Activated T-cell treated with anti-CD3 and anti-CD28 coated beads, Interleukin-2, amount 50 U/mL, for 72 hours (primary cell): ENCODE measurements at regions not wholly inside any gene's neighbourhood (a gene's known extent, or its start where the extent isn't known, plus 50 kb on each side); places are given as distances from the start of the nearest gene placed in this dataset.

Experiments used
- ATAC-seq, 2 donors: fragments of 150-1000 bp; cut with Tn5 transposase; replicated peaks in 1 of 2; 2 replicates each; pipeline ENCODE4 v1.10.0; 2021; ENCODE audit warnings: moderate library complexity in 2 of 2, mild to moderate bottlenecking in 1 of 2
- DNase-seq, 2 donors: peaks; one replicate each; pipeline ENCODE4 v3.0.0; 2021 to 2022; ENCODE audit warnings: mixed read lengths in 1 of 2
- H3K27ac Mint-ChIP-seq: one replicate; pipeline ENCODE4 v1.8.0; 2022; ENCODE audit warnings: mild to moderate bottlenecking, moderate library complexity, mixed read lengths
- H3K27me3 Mint-ChIP-seq: one replicate; pipeline ENCODE4 v1.8.0; 2022; ENCODE audit warnings: low read depth, mixed read lengths
- H3K36me3 Mint-ChIP-seq, 2 donors: one replicate each; pipeline ENCODE4 v1.8.0; 2022; ENCODE audit warnings: mixed read lengths in 2 of 2, mild to moderate bottlenecking in 1 of 2; ENCODE audit not compliant: insufficient read depth in 2 of 2
- H3K4me1 Mint-ChIP-seq: one replicate; pipeline ENCODE4 v1.8.0; 2022; ENCODE audit warnings: low read depth, mixed read lengths
- H3K4me3 Mint-ChIP-seq, 2 donors: one replicate each; pipeline ENCODE4 v1.8.0; 2022; ENCODE audit warnings: mild to moderate bottlenecking in 2 of 2, mixed read lengths in 2 of 2, moderate library complexity in 2 of 2
- H3K9me3 Mint-ChIP-seq, 2 donors: one replicate each; pipeline ENCODE4 v1.8.0; 2022; ENCODE audit warnings: mixed read lengths in 2 of 2

DNA sequence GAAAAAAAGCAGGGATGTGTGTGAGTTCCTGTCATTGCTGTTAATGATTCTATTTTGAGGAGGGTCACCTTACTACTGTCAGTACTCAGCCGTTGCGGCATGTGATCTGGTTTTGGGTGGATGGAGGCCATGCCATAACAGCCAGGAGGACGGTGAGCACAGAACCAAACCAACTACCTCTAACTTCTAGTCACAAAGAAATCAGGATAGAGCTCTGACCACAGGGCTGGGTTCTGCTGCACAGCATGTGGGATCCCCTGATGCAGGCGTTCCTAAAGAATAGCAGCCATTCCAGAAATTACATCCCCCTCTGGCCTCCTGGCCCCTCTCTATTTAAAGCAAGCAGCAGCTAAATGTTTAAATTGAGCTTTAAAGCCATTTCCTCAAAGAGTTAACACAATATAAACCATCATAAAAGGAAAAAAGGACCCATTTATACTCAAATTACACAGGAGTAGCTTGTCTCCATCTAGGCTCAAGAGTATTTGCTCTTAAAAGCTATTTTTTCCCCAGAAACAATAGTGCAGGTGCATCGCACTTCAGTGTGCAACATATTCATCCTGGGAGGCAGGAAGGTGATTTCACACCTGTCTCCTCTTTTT lies 786.4 kb downstream of the RNF144A start:
- no peaks in the 10 kb centered on the region for H3K27me3 Mint-ChIP-seq
- H3K9me3 Mint-ChIP-seq: peaks cover 1 to 3% of the 10 kb centered on the region in 2 donors
- H3K27ac Mint-ChIP-seq: no peak overlapping the region
- peaks cover 20% of the 10 kb centered on the region for H3K4me1 Mint-ChIP-seq
- DNase-seq (no peak), ATAC-seq (no peak)
- H3K36me3 Mint-ChIP-seq: peaks cover 0 to 2% of the 10 kb centered on the region in 2 donors
- no peak overlapping the region for H3K4me3 Mint-ChIP-seq

DNA sequence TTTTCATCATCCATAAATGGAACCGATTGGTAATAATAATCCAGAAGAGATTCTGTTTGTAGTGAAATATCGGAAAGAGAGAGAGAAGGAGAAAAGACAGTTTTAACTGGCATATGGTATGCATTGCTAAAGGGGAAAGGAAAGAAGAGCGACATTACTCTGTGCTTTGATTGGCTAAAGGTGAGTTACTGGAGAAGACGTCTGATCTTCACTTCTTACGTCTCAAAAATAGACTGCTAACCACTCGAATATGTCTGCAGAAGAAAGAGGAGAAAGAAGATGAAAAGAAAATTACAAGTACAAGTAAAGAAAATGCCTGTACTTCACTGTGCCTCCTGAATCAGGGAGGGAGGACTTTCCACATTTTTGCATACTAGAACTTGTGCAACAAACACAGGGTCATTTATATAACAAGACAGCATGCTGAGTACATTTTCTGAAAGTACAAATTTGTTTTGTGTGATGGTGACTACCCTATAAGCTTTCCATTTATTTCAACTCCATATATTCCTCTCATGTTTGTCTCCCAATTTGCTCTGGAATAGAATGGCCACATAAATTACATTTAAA lies 787.2 kb downstream of the RNF144A start:
- no peak for ATAC-seq
- Mint-ChIP-seq H3K27ac (no peak overlapping the region), H3K9me3 (peaks cover 0 to 3% of the 10 kb centered on the region in 2 donors)

DNA sequence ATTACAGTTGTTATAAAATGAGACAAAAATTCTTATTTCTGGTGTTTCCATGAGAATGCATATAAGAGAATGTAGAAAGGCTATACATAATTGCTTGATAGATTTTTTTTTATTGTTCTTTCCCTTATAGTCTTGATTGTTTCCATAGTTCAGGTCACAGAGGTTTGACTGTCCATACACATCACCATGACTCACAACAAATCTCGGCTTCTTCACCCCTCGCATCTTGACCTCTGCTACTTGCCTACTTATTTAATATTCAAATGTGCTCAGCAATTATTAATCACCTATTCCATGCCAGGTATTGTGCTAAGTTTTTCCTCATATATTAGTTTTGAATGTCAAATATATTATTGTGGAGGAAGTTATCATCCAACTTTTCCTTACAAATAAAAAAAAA lies 789.6 kb downstream of the RNF144A start:
- no peak for DNase-seq
- H3K4me3 Mint-ChIP-seq: no peak overlapping the region
- H3K27me3 Mint-ChIP-seq: no peaks in the 10 kb centered on the region
- H3K36me3 Mint-ChIP-seq: no peaks in the 10 kb centered on the region
- ATAC-seq: no peak
- no peak overlapping the region for H3K27ac Mint-ChIP-seq
- peaks cover 40% of the 10 kb centered on the region for H3K4me1 Mint-ChIP-seq
- H3K9me3 Mint-ChIP-seq: no peaks in the 10 kb centered on the region

More for the DNA sequence above, 787.2 kb downstream of the RNF144A start:
- Mint-ChIP-seq H3K4me3 (no peak overlapping the region), H3K4me1 (peaks cover 20% of the 10 kb centered on the region), H3K36me3 (peaks cover 0 to 2% of the 10 kb centered on the region in 2 donors), H3K27me3 (no peaks in the 10 kb centered on the region)
- no peak for DNase-seq

DNA sequence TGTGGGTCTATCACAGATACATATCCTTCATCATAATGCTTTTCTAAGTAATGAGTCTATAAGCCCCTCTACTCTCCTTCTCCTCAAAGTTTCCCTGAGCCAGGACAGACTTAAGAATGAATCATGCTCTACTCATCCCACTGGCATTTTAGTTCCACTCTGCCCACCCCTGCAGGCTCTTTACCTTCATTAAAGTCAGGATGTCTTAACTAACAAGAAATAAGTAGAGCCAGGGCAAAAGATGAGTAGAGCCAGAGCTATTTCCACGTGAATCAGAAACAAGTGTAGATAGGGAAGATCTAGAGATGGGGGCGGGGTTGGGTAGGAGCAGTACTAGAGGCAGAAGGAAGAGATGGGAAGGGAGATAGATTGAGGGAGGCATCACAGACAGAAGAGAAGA lies 790.5 kb downstream of the RNF144A start:
- H3K27me3 Mint-ChIP-seq: no peaks in the 10 kb centered on the region
- no peaks in the 10 kb centered on the region for H3K9me3 Mint-ChIP-seq
- peaks cover 33% of the 10 kb centered on the region for H3K4me1 Mint-ChIP-seq
- H3K36me3 Mint-ChIP-seq: no peaks in the 10 kb centered on the region
- DNase-seq (no peak), ATAC-seq (no peak)
- H3K4me3 Mint-ChIP-seq: no peak overlapping the region
- no peak overlapping the region for H3K27ac Mint-ChIP-seq

GRCh38 chr2:7709907-7710306 lies 792.7 kb downstream of the RNF144A start:
- peak; percentile 68 to 84 for ATAC-seq
- no peaks in the 10 kb centered on the region for H3K36me3 Mint-ChIP-seq
- peaks cover 21% of the 10 kb centered on the region for H3K4me1 Mint-ChIP-seq
- peaks cover 3 to 4% of the 10 kb centered on the region in 2 donors for H3K9me3 Mint-ChIP-seq
- H3K27ac Mint-ChIP-seq: no peak overlapping the region
- peaks cover 7% of the 10 kb centered on the region for H3K27me3 Mint-ChIP-seq
- peak in 1 of 2 donors; percentile 16 for DNase-seq
- H3K4me3 Mint-ChIP-seq: no peak overlapping the region

DNA sequence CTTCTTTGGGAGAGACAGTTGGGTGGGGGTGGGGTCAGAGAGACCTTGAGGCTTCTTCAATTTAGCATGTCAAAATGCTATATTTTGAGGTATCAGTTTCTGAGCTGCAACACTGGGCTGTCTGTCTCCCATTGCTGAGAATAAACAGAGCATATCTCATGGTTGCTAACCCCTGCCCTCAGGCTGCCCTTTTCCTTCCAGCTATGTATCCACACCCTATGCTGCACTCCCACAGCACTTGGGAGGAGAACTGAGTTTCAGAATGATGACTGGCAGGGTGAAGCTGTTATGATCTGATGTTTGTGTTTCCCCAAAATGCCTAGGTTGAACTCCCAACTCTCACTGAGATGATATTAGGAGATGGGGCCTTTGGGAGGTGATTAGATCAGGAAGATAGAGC lies 794.0 kb downstream of the RNF144A start:
- peaks cover 7% of the 10 kb centered on the region for H3K27me3 Mint-ChIP-seq
- DNase-seq (no peak), ATAC-seq (no peak)
- H3K36me3 Mint-ChIP-seq: no peaks in the 10 kb centered on the region
- H3K4me1 Mint-ChIP-seq: peaks cover 21% of the 10 kb centered on the region
- peaks cover 3 to 4% of the 10 kb centered on the region in 2 donors for H3K9me3 Mint-ChIP-seq
- H3K27ac Mint-ChIP-seq: no peak overlapping the region
- H3K4me3 Mint-ChIP-seq: no peak overlapping the region

DNA sequence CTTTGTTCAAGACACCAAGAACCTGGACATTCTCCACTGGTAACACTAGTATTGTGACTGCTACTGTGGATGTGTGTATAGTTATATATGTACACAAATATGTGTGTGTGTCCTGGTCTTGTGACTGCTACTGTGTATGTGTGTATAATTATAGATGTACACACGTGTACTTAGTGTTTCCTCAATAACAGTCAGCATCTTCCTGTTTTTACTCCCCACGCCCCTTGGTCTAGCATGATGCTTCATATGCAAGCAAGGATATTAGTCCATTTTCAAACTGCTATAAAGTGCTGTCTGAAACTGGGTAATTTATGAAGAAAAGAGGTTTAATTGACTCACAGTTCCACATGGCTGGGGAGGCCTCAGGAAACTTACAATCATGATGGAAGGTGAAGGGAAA lies 802.7 kb downstream of the RNF144A start:
- Mint-ChIP-seq H3K27ac (peak overlapping the region; percentile 23), H3K4me1 (peaks cover 31% of the 10 kb centered on the region)

GRCh38 chr2:7721413-7721995 lies 804.3 kb downstream of the RNF144A start:
- DNase-seq (no peak), ATAC-seq (no peak)
- H3K27me3 Mint-ChIP-seq: no peaks in the 10 kb centered on the region
- H3K9me3 Mint-ChIP-seq: peaks cover 2 to 7% of the 10 kb centered on the region in 2 donors
- peak overlapping the region; percentile 87 for H3K27ac Mint-ChIP-seq
- H3K4me1 Mint-ChIP-seq: peaks cover 43% of the 10 kb centered on the region
- H3K4me3 Mint-ChIP-seq: peak overlapping the region in 1 of 2 donors; percentile 73
- peaks cover 1 to 7% of the 10 kb centered on the region in 2 donors for H3K36me3 Mint-ChIP-seq

More for the DNA sequence above, 802.7 kb downstream of the RNF144A start:
- Mint-ChIP-seq H3K4me3 (peak overlapping the region in 1 of 2 donors; percentile 4), H3K9me3 (peaks cover 2 to 7% of the 10 kb centered on the region in 2 donors), H3K27me3 (no peaks in the 10 kb centered on the region), H3K36me3 (peaks cover 0 to 3% of the 10 kb centered on the region in 2 donors)
- ATAC-seq (peak in 1 of 2 donors; percentile 23), DNase-seq (no peak)

DNA sequence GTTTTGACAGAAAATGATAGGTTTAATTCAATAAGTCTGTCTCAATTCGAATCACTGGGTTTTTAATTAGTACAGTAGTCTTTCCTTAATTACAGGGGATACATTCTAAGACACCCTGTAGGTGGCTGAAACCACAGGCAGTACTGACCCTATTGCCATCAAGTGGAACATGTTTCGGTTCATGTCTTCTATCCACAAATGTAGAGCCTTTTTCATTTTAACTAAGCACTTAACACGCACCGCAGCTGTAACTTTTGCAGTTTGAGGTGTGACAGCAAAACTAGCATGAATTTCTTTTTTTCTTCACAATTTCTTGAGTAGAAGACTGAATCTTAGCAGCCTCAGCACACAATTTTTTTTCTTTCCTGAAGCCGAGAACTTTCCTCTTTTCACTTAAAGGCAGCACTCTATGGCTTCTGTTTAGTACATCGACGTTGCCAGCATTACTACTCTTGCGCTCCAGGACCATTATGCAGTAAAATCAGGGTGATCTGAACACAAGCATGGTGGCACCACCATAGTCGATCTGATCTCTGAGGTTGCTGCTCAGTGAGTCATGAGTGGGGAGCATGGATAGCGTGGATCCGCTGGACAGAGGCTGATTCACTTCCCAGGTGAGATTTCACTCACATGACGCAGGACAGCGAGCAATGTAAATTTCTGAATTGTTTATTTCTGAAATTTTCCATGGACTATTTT lies 805.1 kb downstream of the RNF144A start:
- H3K4me1 Mint-ChIP-seq: peaks cover 49% of the 10 kb centered on the region

GRCh38 chr2:7724336-7724735 lies 807.1 kb downstream of the RNF144A start:
- H3K36me3 Mint-ChIP-seq: peaks cover 20 to 23% of the 10 kb centered on the region in 2 donors

More for the DNA sequence above, 805.1 kb downstream of the RNF144A start:
- peaks cover 2 to 7% of the 10 kb centered on the region in 2 donors for H3K9me3 Mint-ChIP-seq
- DNase-seq (no peak), ATAC-seq (peak in 1 of 2 donors; percentile 26)
- H3K36me3 Mint-ChIP-seq: peaks cover 8 to 13% of the 10 kb centered on the region in 2 donors
- peak overlapping the region; percentile 87 for H3K27ac Mint-ChIP-seq
- no peaks in the 10 kb centered on the region for H3K27me3 Mint-ChIP-seq
- peak overlapping the region; percentile 7 to 73 for H3K4me3 Mint-ChIP-seq

GRCh38 chr2:7725171-7725849 lies 808.1 kb downstream of the RNF144A start:
- H3K4me1 Mint-ChIP-seq: peaks cover 57% of the 10 kb centered on the region
- H3K27me3 Mint-ChIP-seq: no peaks in the 10 kb centered on the region
- peak overlapping the region; percentile 64 to 92 for H3K4me3 Mint-ChIP-seq
- H3K27ac Mint-ChIP-seq: peak overlapping the region; percentile 93
- peaks cover 26 to 27% of the 10 kb centered on the region in 2 donors for H3K36me3 Mint-ChIP-seq
- ATAC-seq (peak; percentile 87 to 91), DNase-seq (peak; percentile 40 to 56)
- no peaks in the 10 kb centered on the region for H3K9me3 Mint-ChIP-seq

More at GRCh38 chr2:7724336-7724735, 807.1 kb downstream of the RNF144A start:
- peaks cover 2 to 7% of the 10 kb centered on the region in 2 donors for H3K9me3 Mint-ChIP-seq
- no peak for ATAC-seq
- H3K27ac Mint-ChIP-seq: peak overlapping the region; percentile 93
- DNase-seq: no peak
- peak overlapping the region; percentile 64 to 92 for H3K4me3 Mint-ChIP-seq
- no peaks in the 10 kb centered on the region for H3K27me3 Mint-ChIP-seq
- peaks cover 57% of the 10 kb centered on the region for H3K4me1 Mint-ChIP-seq

- Mint-ChIP-seq H3K9me3 (no peaks in the 10 kb centered on the region), H3K27ac (peak overlapping the region; percentile 93), H3K4me1 (peaks cover 61% of the 10 kb centered on the region), H3K36me3 (peaks cover 27 to 28% of the 10 kb centered on the region in 2 donors), H3K27me3 (no peaks in the 10 kb centered on the region), H3K4me3 (peak overlapping the region; percentile 64 to 92)
- DNase-seq (no peak), ATAC-seq (peak; percentile 5 to 6)
Measured at GRCh38 chr2:7725850-7726242, 808.6 kb downstream of the RNF144A start.
